NCI-H774 (cell line): ENCODE measurements at regions not wholly inside any gene's neighbourhood (a gene's known extent, or its start where the extent isn't known, plus 50 kb on each side); places are given as distances from the start of the nearest gene placed in this dataset.
"Not testable (repeated sequence)": the region's sequence is repeated elsewhere in the genome, so short reads cannot be mapped to it uniquely, and the experiment has no call there.

ENCODE experiments used
- DNase-seq: peaks from one replicate; lab custom pipeline; 2025; lab: John Stamatoyannopoulos, UW

DNA sequence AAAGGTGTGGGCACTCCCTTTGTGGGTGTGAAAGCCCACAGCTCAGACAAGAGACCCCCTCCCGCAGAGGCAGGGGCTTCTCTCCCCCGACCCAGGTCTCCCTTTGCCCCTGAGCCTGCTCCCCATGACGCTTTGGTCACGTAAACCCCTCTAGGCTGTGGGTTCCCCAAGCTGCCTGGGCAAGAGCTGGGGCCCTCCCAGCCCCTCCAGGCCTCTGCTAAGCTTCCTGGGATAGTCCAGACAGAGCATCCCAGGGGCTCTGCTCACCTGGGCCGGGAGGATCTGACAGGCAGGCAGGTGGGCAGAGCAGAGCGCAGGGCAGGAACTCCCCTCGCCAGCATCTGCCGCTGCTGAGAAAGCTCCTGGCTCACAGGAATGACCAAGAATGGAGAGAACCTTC is 177.3 kb downstream of the BANP start:
- no peak for DNase-seq

DNA sequence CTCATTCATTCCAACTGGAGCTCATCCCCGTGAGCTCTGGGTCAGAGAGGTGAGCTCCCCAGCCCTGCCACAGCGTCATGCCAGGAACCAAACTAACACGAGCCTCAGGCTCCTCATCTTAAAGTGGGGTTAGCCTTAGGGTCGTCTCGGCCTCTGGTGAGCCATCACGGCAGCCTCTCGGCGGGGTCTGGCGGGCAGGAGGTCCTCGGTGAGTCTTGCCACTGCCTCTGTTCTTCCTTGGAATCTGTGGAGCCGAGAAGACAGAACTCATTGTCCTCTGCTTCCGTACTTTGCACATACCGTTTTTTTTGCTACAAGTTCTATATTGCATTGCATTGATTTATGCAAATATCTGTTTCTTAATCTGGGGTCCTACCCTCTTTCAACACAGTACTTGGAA is 177.9 kb downstream of the BANP start:
- DNase-seq, result not testable (repeated sequence)

DNA sequence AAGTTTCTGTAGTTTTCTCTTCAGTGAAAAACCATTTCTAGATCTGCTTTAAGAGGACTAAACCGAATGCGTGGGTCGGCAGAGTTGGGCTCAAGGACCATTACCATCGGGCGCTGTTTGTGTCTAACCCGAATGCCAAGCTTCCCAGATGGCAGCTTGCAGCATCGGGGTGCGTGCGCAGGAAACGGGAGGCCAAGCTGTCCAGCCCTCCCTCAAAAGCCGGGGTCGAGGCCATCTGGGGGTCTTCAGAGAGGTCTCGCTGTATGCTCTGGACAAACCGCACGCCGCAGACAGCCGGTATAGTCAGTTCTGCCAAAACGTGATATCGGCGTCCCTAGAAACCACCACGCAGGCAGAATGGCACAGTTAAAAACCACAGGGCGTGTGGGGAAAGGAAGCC is 178.8 kb downstream of the BANP start:
- no peak for DNase-seq

DNA sequence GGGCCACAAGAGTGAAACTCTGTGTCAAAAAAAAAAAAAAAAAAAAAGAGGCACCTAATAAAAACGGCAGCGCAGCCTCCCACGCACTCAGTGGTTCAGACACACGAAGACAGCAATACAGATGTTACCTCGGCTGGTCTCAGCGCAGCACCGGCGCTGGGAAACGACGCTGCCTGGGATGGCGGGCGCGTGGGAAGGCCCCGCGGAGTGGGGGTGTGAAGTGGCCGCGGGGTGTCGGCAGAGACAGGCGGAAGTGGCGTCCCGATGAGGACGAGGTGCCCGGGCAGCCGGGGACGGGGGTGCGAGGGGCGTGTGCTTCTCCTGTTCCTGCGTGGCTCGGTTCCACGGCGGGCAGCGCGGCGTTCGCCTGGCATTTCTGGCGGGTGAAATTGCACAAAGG is 179.4 kb downstream of the BANP start:
- DNase-seq, result no peak

DNA sequence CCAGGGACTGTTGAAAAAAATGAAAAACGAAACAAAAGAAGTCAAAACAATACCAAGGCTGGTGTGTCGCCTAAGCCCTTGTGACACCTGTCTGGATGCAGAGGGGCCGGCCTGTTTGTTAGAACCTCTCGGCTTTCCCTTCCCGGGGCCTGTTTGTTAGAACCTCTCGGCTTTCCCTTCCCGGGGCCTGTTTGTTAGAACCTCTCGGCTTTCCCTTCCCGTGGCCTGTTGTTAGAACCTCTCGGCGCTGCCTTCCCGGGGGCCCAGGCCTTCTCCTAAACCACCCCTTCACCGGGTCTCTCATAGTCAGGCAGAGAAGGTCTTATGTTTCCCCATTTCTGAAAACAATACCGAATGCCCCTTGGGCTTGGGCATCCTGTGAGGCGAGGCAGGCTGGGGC is 180.0 kb downstream of the BANP start:
- DNase-seq, result no peak

DNA sequence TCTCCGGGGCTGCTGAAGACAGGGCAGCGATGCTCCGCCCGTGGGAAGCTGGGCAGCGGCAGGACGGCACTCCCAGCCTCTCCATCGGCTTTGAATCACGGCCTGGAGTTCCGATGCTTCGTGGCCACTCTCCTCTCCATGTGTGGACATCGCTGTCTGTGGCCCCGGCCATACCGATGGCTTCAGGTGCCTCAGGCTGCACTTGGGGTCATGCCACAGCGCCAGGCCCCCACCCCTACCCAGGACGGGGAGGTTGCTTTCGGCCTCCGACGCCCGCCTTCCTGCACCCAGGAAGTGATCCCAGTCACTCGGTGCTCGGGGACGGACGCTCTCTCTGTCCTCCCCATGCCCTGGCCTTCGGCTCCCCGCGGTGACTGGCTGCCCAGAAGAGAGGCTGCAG is 180.7 kb downstream of the BANP start:
- DNase-seq, result no peak

DNA sequence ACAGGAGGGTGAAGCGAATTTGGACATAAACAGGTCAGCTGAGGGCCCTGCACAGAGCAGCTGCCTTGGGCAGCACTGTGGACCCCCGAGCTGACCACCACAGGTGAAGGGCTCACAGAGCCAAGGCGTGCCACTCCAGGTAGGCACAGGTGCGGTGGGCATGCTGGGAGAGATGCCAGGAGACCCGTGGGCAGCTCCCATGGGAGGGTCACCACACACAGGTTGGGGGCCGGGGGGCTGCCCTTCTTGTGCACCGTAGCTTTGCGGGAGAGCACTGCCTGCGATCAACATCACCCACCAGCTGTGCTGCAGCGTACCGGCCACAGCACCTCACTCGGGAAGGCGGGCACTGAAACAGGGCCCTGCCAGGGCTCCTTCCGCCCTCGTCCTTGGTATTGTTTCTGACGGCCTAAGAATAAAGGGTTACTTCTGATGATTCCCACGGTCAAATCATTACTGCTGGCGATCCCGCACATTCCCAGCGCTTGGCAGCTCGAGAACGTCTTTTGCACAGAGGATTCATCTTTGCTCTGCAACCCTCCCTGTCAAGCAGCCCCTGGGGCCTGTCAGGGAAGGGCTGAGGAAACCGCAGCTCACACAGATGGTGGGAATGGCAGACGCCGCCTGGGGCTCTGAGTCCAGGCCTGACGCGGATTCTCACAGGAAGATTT is 181.7 kb downstream of the BANP start:
- DNase-seq, result no peak

DNA sequence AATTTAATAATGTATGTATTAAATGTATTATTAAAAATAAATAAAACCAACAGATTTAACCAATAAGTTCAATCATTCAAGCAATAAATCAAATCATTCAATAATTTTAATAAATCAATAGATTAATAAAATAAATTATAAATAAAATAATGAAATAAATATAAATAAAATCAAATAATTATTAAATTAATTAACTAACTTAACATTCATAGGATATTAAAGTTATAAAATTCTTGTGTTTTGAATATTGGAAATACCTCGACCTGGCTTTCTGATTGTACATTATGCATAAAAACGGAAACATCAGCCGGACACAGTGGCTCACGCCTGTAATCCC is 182.2 kb downstream of the BANP start:
- no peak for DNase-seq

DNA sequence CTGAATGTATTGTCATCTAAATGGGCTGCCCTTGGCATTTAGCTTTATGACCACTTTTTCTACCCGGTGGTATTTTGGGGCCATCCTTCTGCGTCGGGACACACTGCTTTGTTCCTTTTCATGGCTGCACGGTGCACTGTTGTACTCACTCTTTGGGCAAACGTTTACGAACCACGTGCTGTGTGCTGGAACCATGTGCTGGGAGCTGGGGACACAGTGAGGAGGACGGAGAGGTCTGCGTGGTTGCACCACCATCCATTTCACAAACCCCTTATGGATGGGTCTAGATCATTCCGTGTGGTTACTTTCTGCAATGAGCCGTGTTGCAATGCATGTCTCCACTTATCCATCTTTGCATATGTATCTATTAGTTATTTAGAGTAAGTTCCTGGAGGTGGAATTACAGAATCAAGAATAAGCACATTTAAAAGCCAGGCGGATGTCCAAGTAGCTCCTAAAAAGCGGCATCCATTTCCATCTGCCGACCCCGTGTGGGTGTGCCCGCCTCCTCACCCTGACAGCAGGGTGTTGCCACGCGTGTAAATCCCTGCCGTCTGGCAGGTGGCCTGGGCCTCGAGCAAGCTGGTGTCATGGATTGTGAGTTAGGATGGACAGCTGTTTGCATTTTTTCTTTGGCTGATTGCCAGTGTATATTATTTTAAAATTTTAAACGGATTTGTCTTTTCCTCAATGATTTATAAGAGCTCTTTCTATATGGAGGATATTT is 183.1 kb downstream of the BANP start:
- not testable (repeated sequence) for DNase-seq

DNA sequence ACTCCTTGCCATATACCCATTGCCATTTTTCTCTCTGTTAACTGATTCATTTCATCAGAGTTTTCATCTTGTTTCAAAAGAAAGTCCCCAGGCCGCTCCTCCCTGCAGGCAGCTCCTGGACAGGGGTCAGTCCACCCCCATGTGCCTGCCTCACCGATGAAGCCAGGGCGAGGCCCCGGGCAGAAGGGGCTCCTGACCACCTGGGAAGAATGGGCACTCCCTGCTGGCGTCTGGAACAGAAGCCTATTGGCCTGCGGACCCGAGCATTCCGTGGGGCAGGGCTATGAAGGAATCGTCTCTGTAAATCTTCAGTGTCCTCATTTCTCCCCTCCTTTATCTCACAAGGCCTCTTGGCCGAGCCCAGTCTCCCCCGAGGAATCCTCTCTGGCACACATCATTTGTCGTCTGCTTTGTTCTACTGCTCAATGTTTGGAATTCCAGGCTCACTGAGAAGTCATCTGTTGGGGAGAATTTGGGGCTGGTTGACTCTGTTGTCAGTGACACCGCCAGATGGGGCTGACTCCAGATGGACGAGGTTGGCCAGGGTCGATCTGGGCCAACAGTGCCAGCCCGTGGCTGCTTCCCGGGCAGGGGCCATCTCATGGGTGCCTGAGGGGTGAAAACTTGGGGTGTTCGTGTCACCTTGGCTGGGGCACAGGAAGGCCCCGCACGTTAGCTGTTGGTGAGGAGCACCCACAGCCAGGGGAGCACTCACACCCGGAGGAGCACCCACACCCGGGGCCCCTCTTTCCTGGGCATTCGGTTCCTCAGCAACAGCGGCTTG is 183.9 kb downstream of the BANP start:
- not testable (repeated sequence) for DNase-seq

DNA sequence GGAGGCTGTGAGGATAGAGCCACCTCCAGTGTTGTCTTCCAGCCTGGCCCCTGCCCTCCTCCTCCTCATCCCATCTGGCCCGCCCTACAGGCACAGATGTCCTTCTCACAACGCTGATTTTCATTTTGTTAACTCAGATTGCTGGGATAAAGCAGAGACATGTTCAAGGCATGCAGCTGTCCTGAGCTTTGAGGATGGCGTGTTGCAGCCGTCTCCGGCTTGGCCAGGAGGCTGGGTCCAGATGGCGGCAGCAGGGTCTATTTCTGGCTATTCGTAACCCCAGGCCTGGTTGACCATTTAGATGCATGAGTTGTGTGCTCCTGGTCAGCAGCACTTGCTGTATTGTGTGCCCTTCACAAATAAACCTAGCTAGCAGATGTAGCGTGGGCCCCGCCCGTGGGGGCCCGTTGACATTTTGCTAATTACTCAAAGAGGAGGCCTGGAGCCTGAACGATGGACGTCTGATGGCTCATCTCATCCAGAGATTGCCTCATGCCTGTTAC is 185.0 kb downstream of the BANP start:
- DNase-seq, result not testable (repeated sequence)

DNA sequence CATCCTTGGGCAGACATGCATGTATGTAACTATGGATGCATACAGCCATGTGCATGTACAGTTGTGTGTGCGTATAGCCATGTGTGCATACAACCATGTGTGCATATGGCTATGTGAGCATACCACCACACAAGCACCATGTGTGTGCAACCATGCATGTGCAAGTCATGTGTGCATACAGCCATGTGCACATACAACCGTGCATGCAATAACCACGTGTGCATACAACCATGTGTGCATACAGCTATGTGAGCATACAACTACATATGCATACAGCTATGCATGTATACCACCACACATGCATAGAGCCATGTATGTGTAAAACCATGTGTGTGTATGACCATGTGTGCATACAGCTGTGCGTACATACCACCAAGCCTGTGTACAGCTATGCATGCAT is 185.7 kb downstream of the BANP start:
- DNase-seq, result not testable (repeated sequence)

DNA sequence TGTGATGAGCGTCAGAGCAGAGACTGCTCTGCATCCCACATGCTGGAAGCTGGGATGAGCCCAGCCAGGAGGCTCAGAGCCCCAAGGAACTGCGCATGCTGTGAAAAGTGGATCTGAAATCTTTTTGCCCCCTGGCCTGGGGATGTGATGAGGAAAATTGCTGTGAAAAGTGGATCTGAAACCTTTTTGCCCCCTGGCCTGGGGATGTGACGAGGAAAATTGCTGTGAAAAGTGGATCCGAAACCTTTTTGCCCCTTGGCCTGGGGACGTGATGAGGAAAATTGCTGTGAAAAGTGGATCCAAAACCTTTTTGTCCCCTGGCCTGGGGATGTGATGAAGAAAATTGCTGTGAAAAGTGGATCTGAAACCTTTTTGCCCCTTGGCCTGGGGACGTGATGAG is 187.9 kb downstream of the BANP start:
- not testable (repeated sequence) for DNase-seq

DNA sequence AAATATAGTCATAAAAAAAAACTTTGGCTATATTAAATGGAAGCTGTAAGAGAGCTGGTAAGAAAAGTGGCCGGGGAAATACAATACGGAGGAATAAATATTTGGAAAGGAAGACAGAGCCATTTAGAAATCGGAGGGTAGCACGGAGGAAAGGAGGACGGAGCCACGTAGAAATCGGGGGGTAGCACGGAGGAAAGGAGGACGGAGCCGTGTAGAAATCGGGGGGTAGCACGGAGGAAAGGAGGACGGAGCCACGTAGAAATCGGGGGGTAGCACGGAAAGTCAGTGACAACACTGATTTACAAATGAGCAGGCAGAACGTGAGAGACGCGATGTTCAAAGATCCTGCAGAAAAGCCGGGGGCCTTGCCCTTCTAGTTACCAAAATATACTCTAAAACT is 189.0 kb downstream of the BANP start:
- not testable (repeated sequence) for DNase-seq

DNA sequence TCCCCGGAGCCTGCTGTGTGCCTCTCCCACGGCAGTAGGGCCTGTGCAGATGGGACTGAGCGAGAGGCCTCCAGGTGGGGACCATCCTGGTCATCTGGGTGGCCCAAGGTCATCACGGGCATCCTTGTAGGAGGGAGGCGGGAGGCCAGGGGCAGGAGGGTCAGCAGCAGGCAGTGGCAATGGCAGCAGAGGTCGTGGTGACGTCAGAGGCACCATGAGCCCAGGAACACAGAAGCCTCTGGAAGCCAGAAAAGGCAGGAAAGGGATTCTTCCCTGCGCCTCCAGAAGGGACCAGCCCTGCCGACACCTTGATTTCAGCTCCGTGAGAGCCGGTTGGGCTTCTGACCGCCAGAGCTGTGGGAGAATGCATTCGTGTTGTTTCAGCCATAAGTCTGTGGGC is 190.3 kb downstream of the BANP start:
- DNase-seq, result no peak

DNA sequence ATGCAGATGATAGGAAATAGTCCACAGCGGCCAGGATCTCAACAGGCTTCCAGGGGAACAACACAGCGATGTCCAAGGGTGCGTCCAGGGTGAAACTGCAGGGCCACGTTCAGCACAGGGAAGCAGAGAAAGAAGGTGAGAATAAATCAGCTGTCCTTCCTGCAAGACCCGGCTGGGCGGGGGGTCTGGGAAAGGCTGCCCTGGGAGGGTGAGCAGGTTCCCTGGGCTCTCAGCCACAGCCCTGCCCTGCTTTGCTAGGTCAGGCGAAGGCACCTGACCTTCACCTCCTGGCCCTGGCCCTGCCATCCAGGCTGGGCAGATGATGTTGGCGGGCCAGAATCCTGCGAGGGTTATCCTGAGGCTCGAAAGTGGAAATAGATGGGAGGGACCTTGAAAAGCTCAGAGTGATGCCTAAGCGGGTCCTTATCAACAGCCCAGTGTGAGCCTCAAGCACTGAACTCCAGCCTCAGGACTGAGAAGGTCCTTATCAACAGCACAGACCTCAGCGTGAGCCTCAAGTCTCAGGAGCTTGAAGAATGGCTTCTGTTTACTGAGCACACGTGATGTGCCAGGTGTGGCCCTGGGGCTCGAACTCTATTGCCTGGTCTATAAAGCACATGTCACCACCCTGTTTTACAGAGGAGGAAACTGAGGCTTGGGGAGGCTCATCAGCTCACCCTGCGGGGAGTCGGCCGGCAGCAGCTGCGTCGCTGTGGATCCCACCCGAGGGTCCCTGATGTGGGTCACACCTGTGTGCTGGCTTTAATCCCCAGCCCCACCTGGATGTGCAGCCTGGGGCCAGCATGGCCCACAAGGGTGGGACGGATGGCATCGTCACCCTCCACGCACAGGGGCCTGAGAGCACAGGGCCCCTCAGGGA is 191.1 kb downstream of the BANP start:
- not testable (repeated sequence) for DNase-seq

DNA sequence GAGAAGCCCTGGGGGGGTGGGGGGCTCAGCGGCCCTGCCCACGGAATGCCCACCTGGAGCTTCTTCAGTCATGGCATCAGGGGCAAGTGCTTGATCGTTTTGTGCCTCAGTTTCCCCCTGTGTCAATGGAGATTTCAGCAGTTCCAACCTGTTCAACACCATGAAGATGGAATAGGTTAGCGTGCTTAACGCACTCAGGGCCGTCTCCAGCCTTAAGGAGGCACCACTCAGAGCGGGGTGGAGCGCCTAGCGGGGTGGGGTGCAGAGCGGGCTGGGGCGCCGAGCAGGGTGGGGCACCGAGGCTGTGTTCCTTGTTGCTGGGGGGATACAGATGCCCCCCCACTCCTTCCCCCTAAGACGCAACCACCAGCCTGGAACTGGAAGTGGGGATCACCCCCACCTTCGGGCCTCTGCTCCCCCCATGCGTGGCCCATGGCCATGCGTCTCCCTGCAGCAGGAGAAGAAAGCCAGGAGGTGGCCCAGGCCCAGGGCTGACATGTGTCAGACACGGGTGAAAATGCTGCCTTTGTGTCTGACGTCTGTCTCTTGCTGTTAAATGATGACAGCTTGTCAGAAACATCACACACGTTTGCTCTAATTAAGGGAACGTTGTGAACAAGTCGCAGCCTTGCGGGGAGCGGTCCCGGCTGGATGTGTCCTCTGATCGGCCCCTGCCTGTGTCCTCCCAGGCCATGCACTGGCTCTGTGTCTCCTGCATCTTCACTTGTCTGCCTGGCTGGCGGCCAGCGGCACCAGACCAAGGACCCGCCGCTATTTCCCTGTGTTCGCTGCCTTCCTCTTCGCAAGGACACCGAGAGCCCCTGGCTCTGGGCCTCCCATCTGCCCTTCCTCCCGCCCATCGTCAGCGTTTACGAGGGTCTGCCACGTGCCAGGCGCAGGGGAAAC is 192.1 kb downstream of the BANP start:
- DNase-seq, result not testable (repeated sequence)

DNA sequence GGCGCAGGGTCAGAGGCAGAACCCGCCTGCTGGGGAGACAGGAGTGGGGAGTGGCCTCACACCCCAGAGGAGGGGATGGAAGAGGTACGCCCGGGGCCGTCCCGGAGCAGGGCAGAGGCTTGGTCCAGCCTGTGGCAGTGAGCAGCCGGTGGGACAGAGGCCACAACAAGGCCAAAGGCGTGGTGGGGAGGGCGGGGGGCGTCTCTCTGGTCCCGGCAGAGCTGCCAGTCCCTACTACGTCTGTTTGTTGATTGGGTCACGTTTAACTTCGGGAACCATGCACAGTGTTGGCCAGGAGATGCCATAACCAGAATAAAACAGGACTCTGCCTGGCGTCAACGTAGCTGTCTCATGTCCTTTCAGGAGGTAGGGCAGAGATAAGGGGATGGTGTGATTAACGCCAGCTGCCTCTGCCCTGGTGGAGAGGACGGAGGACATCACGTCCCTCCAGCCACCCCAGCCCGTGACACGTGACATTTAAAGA is 192.8 kb downstream of the BANP start:
- no peak for DNase-seq

DNA sequence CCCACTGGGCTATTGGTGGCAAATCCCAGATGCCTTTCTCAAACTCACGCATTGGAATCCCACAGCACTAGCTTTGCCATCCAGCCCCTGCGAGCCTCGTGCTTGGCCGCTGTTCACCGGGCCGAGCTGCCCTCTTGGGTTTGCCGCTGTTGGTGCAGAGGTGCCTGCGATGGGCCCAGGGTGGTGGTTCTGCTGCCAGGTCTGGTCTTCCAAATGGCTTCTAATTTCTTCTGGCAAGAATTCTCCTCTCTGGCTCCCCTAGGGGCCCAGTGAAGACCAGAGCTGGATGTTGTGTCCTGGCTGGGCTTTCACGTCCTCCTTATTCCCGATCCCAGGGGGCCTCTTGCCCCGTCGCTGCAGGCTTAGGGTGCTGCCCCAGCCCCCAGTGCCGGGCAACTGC is 194.1 kb downstream of the BANP start:
- DNase-seq, result not testable (repeated sequence)

DNA sequence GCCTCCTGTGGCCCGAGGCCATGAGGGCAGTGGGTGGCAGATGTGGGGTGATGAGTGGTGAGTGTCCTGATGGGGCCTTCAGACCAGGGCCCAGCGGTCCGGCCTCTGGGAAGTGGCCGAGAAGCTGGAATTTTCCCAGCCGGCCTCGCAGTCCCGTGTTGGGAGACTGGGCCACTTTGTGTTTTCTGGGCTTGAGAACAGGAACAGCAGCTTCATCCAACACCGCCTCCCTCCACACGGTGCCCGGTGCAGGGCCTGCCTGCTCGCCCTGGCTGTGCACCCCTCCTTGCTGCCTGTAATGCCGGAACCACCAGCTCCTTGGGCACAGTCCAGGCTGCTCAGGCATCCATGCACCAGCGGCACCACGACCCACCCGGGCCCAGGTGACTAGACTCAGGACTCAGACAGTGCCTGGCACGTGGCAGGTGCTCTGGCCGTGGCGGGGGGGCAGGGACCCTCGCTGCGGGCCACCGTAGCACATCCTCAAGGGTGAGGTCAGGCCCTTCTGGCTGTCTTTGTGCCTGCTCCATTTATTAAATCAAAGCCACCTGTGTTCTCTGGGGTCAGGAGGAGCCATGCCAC is 194.7 kb downstream of the BANP start:
- DNase-seq, result not testable (repeated sequence)
